Activated T-helper 17 cell treated with anti-CD3 and anti-CD28 coated beads, Interleukin-2, amount 50 U/mL, for 72 hours (primary cell): ENCODE measurements at regions not wholly inside any gene's neighbourhood (a gene's known extent, or its start where the extent isn't known, plus 50 kb on each side); places are given as distances from the start of the nearest gene placed in this dataset.
"Not testable (repeated sequence)": the region's sequence is repeated elsewhere in the genome, so short reads cannot be mapped to it uniquely, and the experiment has no call there.

ENCODE experiments used
- ATAC-seq: fragments of 150-1000 bp; cut with Tn5 transposase; replicated peaks from 2 replicates; pipeline ENCODE4 v1.10.0; 2021; ENCODE audit warnings: mild to moderate bottlenecking, moderate library complexity
- H3K27ac Mint-ChIP-seq: one replicate; pipeline ENCODE4 v1.8.0; 2022; ENCODE audit warnings: mixed read lengths
- H3K27me3 Mint-ChIP-seq: one replicate; pipeline ENCODE4 v1.8.0; 2022; ENCODE audit warnings: mixed read lengths
- H3K36me3 Mint-ChIP-seq: one replicate; pipeline ENCODE4 v1.8.0; 2022; ENCODE audit warnings: low read depth, mild to moderate bottlenecking, mixed read lengths
- H3K4me1 Mint-ChIP-seq: one replicate; pipeline ENCODE4 v1.8.0; 2022; ENCODE audit warnings: mixed read lengths
- H3K4me3 Mint-ChIP-seq: one replicate; pipeline ENCODE4 v1.8.0; 2022; ENCODE audit warnings: mild to moderate bottlenecking, mixed read lengths
- H3K9me3 Mint-ChIP-seq: one replicate; pipeline ENCODE4 v1.8.0; 2022; ENCODE audit warnings: mixed read lengths

GRCh38 chr7:106365252-106366005, 80.6 kb upstream of the NAMPT start:
- H3K4me1 Mint-ChIP-seq = peaks cover 26% of the 10 kb centered on the region
- no peaks in the 10 kb centered on the region for H3K36me3 Mint-ChIP-seq
- peak overlapping the region; percentile 28 for H3K4me3 Mint-ChIP-seq
- no peaks in the 10 kb centered on the region for H3K9me3 Mint-ChIP-seq
- ATAC-seq = peak; percentile 75
- H3K27ac Mint-ChIP-seq = peak overlapping the region; percentile 51
- peaks cover 15% of the 10 kb centered on the region for H3K27me3 Mint-ChIP-seq

- Mint-ChIP-seq H3K4me1 (peaks cover 19% of the 10 kb centered on the region), H3K27me3 (peaks cover 24% of the 10 kb centered on the region)
- H3K4me3 Mint-ChIP-seq, ATAC-seq, H3K27ac Mint-ChIP-seq, H3K36me3 Mint-ChIP-seq, H3K9me3 Mint-ChIP-seq: not testable (repeated sequence)
Observed at GRCh38 chr7:106362507-106362906, 77.7 kb upstream of the NAMPT start.

GRCh38 chr7:106358103-106358663, 73.4 kb upstream of the NAMPT start:
- ATAC-seq = peak; percentile 86
- H3K4me3 Mint-ChIP-seq = no peak overlapping the region
- H3K27me3 Mint-ChIP-seq = peaks cover 19% of the 10 kb centered on the region
- no peaks in the 10 kb centered on the region for H3K4me1 Mint-ChIP-seq
- no peak overlapping the region for H3K27ac Mint-ChIP-seq
- peaks cover 6% of the 10 kb centered on the region for H3K9me3 Mint-ChIP-seq
- H3K36me3 Mint-ChIP-seq = no peaks in the 10 kb centered on the region

- ATAC-seq = no peak
- no peak overlapping the region for H3K4me3 Mint-ChIP-seq
- no peaks in the 10 kb centered on the region for H3K36me3 Mint-ChIP-seq
- H3K9me3 Mint-ChIP-seq = peaks cover 6% of the 10 kb centered on the region
- peaks cover 18% of the 10 kb centered on the region for H3K27me3 Mint-ChIP-seq
- no peaks in the 10 kb centered on the region for H3K4me1 Mint-ChIP-seq
- H3K27ac Mint-ChIP-seq = no peak overlapping the region
Observed at GRCh38 chr7:106357675-106358074, 72.9 kb upstream of the NAMPT start.

GRCh38 chr7:106354822-106355221, 70.0 kb upstream of the NAMPT start:
- Mint-ChIP-seq H3K9me3 (peaks cover 8% of the 10 kb centered on the region), H3K4me3 (no peak overlapping the region), H3K27ac (no peak overlapping the region), H3K36me3 (no peaks in the 10 kb centered on the region), H3K27me3 (peaks cover 4% of the 10 kb centered on the region), H3K4me1 (no peaks in the 10 kb centered on the region)
- no peak for ATAC-seq

- Mint-ChIP-seq H3K36me3 (no peaks in the 10 kb centered on the region), H3K27me3 (no peaks in the 10 kb centered on the region), H3K9me3 (peaks cover 10% of the 10 kb centered on the region), H3K4me1 (no peaks in the 10 kb centered on the region), H3K4me3 (no peak overlapping the region), H3K27ac (no peak overlapping the region)
- no peak for ATAC-seq
Observed at GRCh38 chr7:106353944-106354343, 69.2 kb upstream of the NAMPT start.

- H3K36me3 Mint-ChIP-seq = peaks cover 21% of the 10 kb centered on the region
- H3K9me3 Mint-ChIP-seq = peaks cover 25% of the 10 kb centered on the region
- peak overlapping the region; percentile 81 for H3K4me3 Mint-ChIP-seq
- H3K27me3 Mint-ChIP-seq = no peaks in the 10 kb centered on the region
- H3K27ac Mint-ChIP-seq = peak overlapping the region; percentile 100
- ATAC-seq = no peak
- peaks cover 47% of the 10 kb centered on the region for H3K4me1 Mint-ChIP-seq
Observed at GRCh38 chr7:106348231-106348630, 63.4 kb upstream of the NAMPT start.

GRCh38 chr7:106347229-106347833, 62.5 kb upstream of the NAMPT start:
- no peaks in the 10 kb centered on the region for H3K27me3 Mint-ChIP-seq

GRCh38 chr7:106346678-106347217, 62.0 kb upstream of the NAMPT start:
- Mint-ChIP-seq H3K27ac (peak overlapping the region; percentile 100), H3K4me3 (peak overlapping the region; percentile 81), H3K27me3 (no peaks in the 10 kb centered on the region), H3K36me3 (peaks cover 21% of the 10 kb centered on the region), H3K9me3 (peaks cover 31% of the 10 kb centered on the region), H3K4me1 (peaks cover 47% of the 10 kb centered on the region)
- ATAC-seq = peak; percentile 78

More at GRCh38 chr7:106347229-106347833, 62.5 kb upstream of the NAMPT start:
- Mint-ChIP-seq H3K4me3 (peak overlapping the region; percentile 81), H3K4me1 (peaks cover 47% of the 10 kb centered on the region), H3K9me3 (peaks cover 25% of the 10 kb centered on the region), H3K36me3 (peaks cover 21% of the 10 kb centered on the region), H3K27ac (peak overlapping the region; percentile 100)
- ATAC-seq = peak; percentile 8

- ATAC-seq = peak; percentile 1
- Mint-ChIP-seq H3K36me3 (peaks cover 21% of the 10 kb centered on the region), H3K27ac (peak overlapping the region; percentile 100), H3K9me3 (peaks cover 34% of the 10 kb centered on the region), H3K4me1 (peaks cover 47% of the 10 kb centered on the region), H3K27me3 (no peaks in the 10 kb centered on the region), H3K4me3 (peak overlapping the region; percentile 81)
Observed at GRCh38 chr7:106346167-106346677, 61.4 kb upstream of the NAMPT start.

- H3K4me1 Mint-ChIP-seq = peaks cover 47% of the 10 kb centered on the region
- peak overlapping the region; percentile 81 for H3K4me3 Mint-ChIP-seq
- peaks cover 30% of the 10 kb centered on the region for H3K9me3 Mint-ChIP-seq
- no peaks in the 10 kb centered on the region for H3K27me3 Mint-ChIP-seq
- H3K27ac Mint-ChIP-seq = peak overlapping the region; percentile 100
- H3K36me3 Mint-ChIP-seq = peaks cover 21% of the 10 kb centered on the region
- peak; percentile 79 for ATAC-seq
Observed at GRCh38 chr7:106345421-106346166, 60.8 kb upstream of the NAMPT start.

- H3K9me3 Mint-ChIP-seq = peaks cover 30% of the 10 kb centered on the region
- peak overlapping the region; percentile 81 for H3K4me3 Mint-ChIP-seq
- no peak for ATAC-seq
- no peaks in the 10 kb centered on the region for H3K27me3 Mint-ChIP-seq
- H3K4me1 Mint-ChIP-seq = peaks cover 47% of the 10 kb centered on the region
- H3K36me3 Mint-ChIP-seq = peaks cover 21% of the 10 kb centered on the region
- H3K27ac Mint-ChIP-seq = peak overlapping the region; percentile 100
Observed at GRCh38 chr7:106344861-106345260, 60.1 kb upstream of the NAMPT start.

GRCh38 chr7:106344211-106344610, 59.4 kb upstream of the NAMPT start:
- H3K4me3 Mint-ChIP-seq = peak overlapping the region; percentile 81
- peaks cover 23% of the 10 kb centered on the region for H3K9me3 Mint-ChIP-seq
- no peak for ATAC-seq
- H3K4me1 Mint-ChIP-seq = peaks cover 47% of the 10 kb centered on the region
- H3K36me3 Mint-ChIP-seq = peaks cover 21% of the 10 kb centered on the region
- H3K27me3 Mint-ChIP-seq = no peaks in the 10 kb centered on the region
- peak overlapping the region; percentile 100 for H3K27ac Mint-ChIP-seq

GRCh38 chr7:106342049-106342448, 57.3 kb upstream of the NAMPT start:
- ATAC-seq, H3K27ac Mint-ChIP-seq, H3K4me3 Mint-ChIP-seq, H3K27me3 Mint-ChIP-seq: not testable (repeated sequence)
- Mint-ChIP-seq H3K36me3 (peaks cover 14% of the 10 kb centered on the region), H3K9me3 (peaks cover 19% of the 10 kb centered on the region), H3K4me1 (peaks cover 33% of the 10 kb centered on the region)
